ENCODE measurements at regions not wholly inside any gene's neighbourhood (a gene's known extent, or its start where the extent isn't known, plus 50 kb on each side); places are given as distances from the start of the nearest gene placed in this dataset.
"Not testable (repeated sequence)": the region's sequence is repeated elsewhere in the genome, so short reads cannot be mapped to it uniquely, and the experiment has no call there.

- DNase-seq, result no peak
Observed at GRCh38 chr3:166518040-166518439, 680.8 kb upstream of the BCHE start.

GRCh38 chr3:166510382-166510781 lies 673.2 kb upstream of the BCHE start:
- DNase-seq, result no peak

GRCh38 chr3:166500420-166500819 lies 663.2 kb upstream of the BCHE start:
- DNase-seq, result not testable (repeated sequence)

GRCh38 chr3:166499636-166500035 lies 662.4 kb upstream of the BCHE start:
- DNase-seq, result no peak

GRCh38 chr3:166498446-166498845 lies 661.2 kb upstream of the BCHE start:
- DNase-seq, result no peak

- no peak for DNase-seq
Observed at GRCh38 chr3:166489826-166490225, 652.6 kb upstream of the BCHE start.

GRCh38 chr3:166488977-166489672 lies 651.9 kb upstream of the BCHE start:
- no peak for DNase-seq

GRCh38 chr3:166484470-166484869 lies 647.2 kb upstream of the BCHE start:
- no peak for DNase-seq

- no peak for DNase-seq
Observed at GRCh38 chr3:166481340-166481739, 644.1 kb upstream of the BCHE start.

- DNase-seq, result no peak
Observed at GRCh38 chr3:166478356-166478755, 641.1 kb upstream of the BCHE start.

- no peak for DNase-seq
Observed at GRCh38 chr3:166473501-166473900, 636.3 kb upstream of the BCHE start.

GRCh38 chr3:166472015-166472414 lies 634.8 kb upstream of the BCHE start:
- DNase-seq, result no peak

- no peak for DNase-seq
Observed at GRCh38 chr3:166471074-166471767, 634.0 kb upstream of the BCHE start.

GRCh38 chr3:166462891-166463470 lies 625.8 kb upstream of the BCHE start:
- no peak for DNase-seq

GRCh38 chr3:166461626-166462025 lies 624.4 kb upstream of the BCHE start:
- no peak for DNase-seq

GRCh38 chr3:166457382-166457781 lies 620.2 kb upstream of the BCHE start:
- DNase-seq, result no peak

GRCh38 chr3:166456286-166456685 lies 619.1 kb upstream of the BCHE start:
- no peak for DNase-seq

- no peak for DNase-seq
Observed at GRCh38 chr3:166455744-166456143, 618.5 kb upstream of the BCHE start.

- no peak for DNase-seq
Observed at GRCh38 chr3:166453478-166453877, 616.3 kb upstream of the BCHE start.

- DNase-seq, result no peak
Observed at GRCh38 chr3:166451997-166452396, 614.8 kb upstream of the BCHE start.

GRCh38 chr3:166447513-166447912 lies 610.3 kb upstream of the BCHE start:
- DNase-seq, result no peak

- no peak for DNase-seq
Observed at GRCh38 chr3:166446986-166447385, 609.8 kb upstream of the BCHE start.

- DNase-seq, result no peak
Observed at GRCh38 chr3:166446291-166446690, 609.1 kb upstream of the BCHE start.

- DNase-seq, result peak in 2 of 4 experiments; percentile 1 to 10
Observed at GRCh38 chr3:166445865-166446264, 608.6 kb upstream of the BCHE start.

Measured in suppressor macrophage (primary cell).